Glutamatergic neuron (in vitro differentiated cells): ENCODE measurements at regions not wholly inside any gene's neighbourhood (a gene's known extent, or its start where the extent isn't known, plus 50 kb on each side); places are given as distances from the start of the nearest gene placed in this dataset.

Source experiments
- DNase-seq: peaks from one replicate; pipeline ENCODE4 v3.0.0; 2022
- H3K27ac Mint-ChIP-seq: one replicate; pipeline ENCODE4 v1.8.0; 2020; ENCODE audit warnings: mild to moderate bottlenecking, mixed read lengths, inconsistent platforms; ENCODE audit not compliant: unreplicated experiment
- H3K27me3 Mint-ChIP-seq: one replicate; pipeline ENCODE4 v1.8.0; 2020; ENCODE audit warnings: mild to moderate bottlenecking, moderate library complexity, mixed read lengths, inconsistent platforms; ENCODE audit not compliant: unreplicated experiment
- H3K36me3 Mint-ChIP-seq: one replicate; pipeline ENCODE4 v1.8.0; 2020; ENCODE audit warnings: mild to moderate bottlenecking, mixed read lengths, inconsistent platforms; ENCODE audit not compliant: unreplicated experiment
- H3K4me1 Mint-ChIP-seq: one replicate; pipeline ENCODE4 v1.8.0; 2020; ENCODE audit warnings: mild to moderate bottlenecking, low read depth, mixed read lengths, inconsistent platforms; ENCODE audit not compliant: unreplicated experiment
- H3K4me3 Mint-ChIP-seq: one replicate; pipeline ENCODE4 v1.8.0; 2020; ENCODE audit warnings: mild to moderate bottlenecking, mixed read lengths, inconsistent platforms; ENCODE audit not compliant: unreplicated experiment
- H3K9me3 Mint-ChIP-seq: one replicate; pipeline ENCODE4 v1.8.0; 2020; ENCODE audit warnings: mild to moderate bottlenecking, moderate library complexity, mixed read lengths, inconsistent platforms; ENCODE audit not compliant: unreplicated experiment
- CTCF ChIP-seq: fragments of 200-600 bp; sonication (generic); IDR thresholded peaks from one replicate; pipeline ENCODE4 v1.5.0; 2021; ENCODE audit not compliant: partially characterized antibody, unreplicated experiment

GRCh38 chr18:64668461-64668962 is 519.6 kb upstream of the LINC00305 start:
- H3K27me3 Mint-ChIP-seq: no peaks in the 10 kb centered on the region
- no peaks in the 10 kb centered on the region for H3K9me3 Mint-ChIP-seq
- no peak for TF ChIP-seq CTCF
- peaks cover 18% of the 10 kb centered on the region for H3K4me1 Mint-ChIP-seq
- DNase-seq: no peak
- H3K4me3 Mint-ChIP-seq: no peak overlapping the region
- H3K36me3 Mint-ChIP-seq: no peaks in the 10 kb centered on the region
- H3K27ac Mint-ChIP-seq: no peak overlapping the region

- Mint-ChIP-seq H3K27ac (no peak overlapping the region), H3K36me3 (no peaks in the 10 kb centered on the region), H3K9me3 (no peaks in the 10 kb centered on the region), H3K4me1 (peaks cover 27% of the 10 kb centered on the region), H3K27me3 (no peaks in the 10 kb centered on the region), H3K4me3 (no peak overlapping the region)
- DNase-seq: no peak
- TF ChIP-seq CTCF: no peak
Measured at GRCh38 chr18:64663086-64663485, 514.2 kb upstream of the LINC00305 start.

- no peak for DNase-seq
- TF ChIP-seq CTCF: no peak
- H3K9me3 Mint-ChIP-seq: no peaks in the 10 kb centered on the region
- no peaks in the 10 kb centered on the region for H3K27me3 Mint-ChIP-seq
- no peaks in the 10 kb centered on the region for H3K36me3 Mint-ChIP-seq
- no peak overlapping the region for H3K4me3 Mint-ChIP-seq
- peak overlapping the region; percentile 10 for H3K27ac Mint-ChIP-seq
- peaks cover 13% of the 10 kb centered on the region for H3K4me1 Mint-ChIP-seq
Measured at GRCh38 chr18:64659196-64659595, 510.3 kb upstream of the LINC00305 start.

GRCh38 chr18:64653068-64653467 is 504.2 kb upstream of the LINC00305 start:
- Mint-ChIP-seq H3K27ac (no peak overlapping the region), H3K4me1 (no peaks in the 10 kb centered on the region), H3K4me3 (no peak overlapping the region), H3K27me3 (no peaks in the 10 kb centered on the region), H3K9me3 (no peaks in the 10 kb centered on the region), H3K36me3 (no peaks in the 10 kb centered on the region)
- no peak for TF ChIP-seq CTCF
- DNase-seq: no peak

GRCh38 chr18:64650068-64650467 is 501.2 kb upstream of the LINC00305 start:
- Mint-ChIP-seq H3K27me3 (no peaks in the 10 kb centered on the region), H3K36me3 (no peaks in the 10 kb centered on the region), H3K9me3 (no peaks in the 10 kb centered on the region), H3K4me3 (no peak overlapping the region), H3K4me1 (no peaks in the 10 kb centered on the region), H3K27ac (no peak overlapping the region)
- TF ChIP-seq CTCF: no peak
- DNase-seq: no peak
